Uterus (tissue), 2 donors: ENCODE measurements at regions not wholly inside any gene's neighbourhood (a gene's known extent, or its start where the extent isn't known, plus 50 kb on each side); places are given as distances from the start of the nearest gene placed in this dataset.

Experiments
- CTCF ChIP-seq, 4 experiments: fragments of 200-600 bp in 2 of 4; fragments of 450-650 bp in 2 of 4; sonication (generic) in 2 of 4; IDR thresholded peaks; one replicate each; pipeline ENCODE4 v1.5.1; 2016 to 2019; ENCODE audit warnings: antibody characterized with exemption in 4 of 4, mild to moderate bottlenecking in 2 of 4, moderate library complexity in 1 of 4
- POLR2A ChIP-seq, 2 donors: fragments of 450-650 bp; IDR thresholded peaks; one replicate each; pipeline ENCODE4 v1.6.1; 2016; ENCODE audit warnings: antibody characterized with exemption in 2 of 2, mild to moderate bottlenecking in 1 of 2, moderate library complexity in 1 of 2

DNA sequence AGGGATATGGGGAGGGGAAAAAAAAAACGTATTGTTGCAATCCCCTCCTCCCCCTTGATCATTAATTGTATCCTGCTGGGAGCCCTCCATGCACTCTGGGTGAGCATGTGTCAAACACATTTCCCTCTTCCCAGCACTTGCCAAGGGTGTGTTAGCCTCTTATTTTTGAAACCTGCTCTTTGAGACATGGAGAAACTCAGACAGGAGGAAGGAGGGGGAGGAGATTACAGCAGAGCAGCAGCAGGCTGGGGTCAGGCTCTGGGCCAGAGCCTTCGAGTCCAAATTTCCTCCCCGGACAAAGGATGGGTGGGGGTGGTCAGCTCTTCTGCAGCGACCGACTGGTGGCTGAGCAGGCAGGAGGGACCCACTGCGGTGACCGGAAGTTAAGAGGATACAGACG is 64.7 kb downstream of the SOX9 start:
- TF ChIP-seq CTCF (IDR thresholded peaks at IDR 0.05) (no peak), POLR2A (IDR thresholded peaks at IDR 0.05) (no peak)
